Neural cell (in vitro differentiated cells): ENCODE measurements at regions not wholly inside any gene's neighbourhood (a gene's known extent, or its start where the extent isn't known, plus 50 kb on each side); places are given as distances from the start of the nearest gene placed in this dataset.

Source experiments
- H2AFZ ChIP-seq: fragments of 200-600, 300-800 bp; sonication (generic), shearing (Covaris generic); 2 replicates; pipeline ENCODE4 v1.6.0; 2014; ENCODE audit warnings: low read depth, mild to moderate bottlenecking, antibody characterized with exemption, low read length, moderate library complexity
- H3F3A ChIP-seq: fragments of 200-600 bp; shearing (Covaris generic); 2 replicates; pipeline ENCODE4 v1.6.1; 2016; ENCODE audit warnings: mild to moderate bottlenecking, moderate library complexity, mixed read lengths, antibody characterized with exemption, low read length; ENCODE audit not compliant: insufficient read depth, poor library complexity, severe bottlenecking
- H3K27ac ChIP-seq: fragments of 200-600, 300-800 bp; sonication (generic), shearing (Covaris generic); 2 replicates; pipeline ENCODE4 v1.5.1; 2014; ENCODE audit warnings: mild to moderate bottlenecking, low read length, moderate library complexity
- H3K27me3 ChIP-seq: fragments of 300-800, 200-600 bp; sonication (generic), shearing (Covaris generic); 2 replicates; pipeline ENCODE4 v1.6.0; 2014; ENCODE audit warnings: mild to moderate bottlenecking, low read depth, low read length, moderate library complexity; ENCODE audit not compliant: insufficient read depth
- H3K36me3 ChIP-seq: fragments of 300-800, 200-600 bp; sonication (generic), shearing (Covaris generic); 2 replicates; pipeline ENCODE4 v1.5.1; 2014; ENCODE audit warnings: mild to moderate bottlenecking, antibody characterized with exemption, low read length, moderate library complexity; ENCODE audit not compliant: insufficient read depth
- H3K4me2 ChIP-seq: fragments of 300-800, 200-600 bp; sonication (generic), shearing (Covaris generic); 2 replicates; pipeline ENCODE4 v1.6.0; 2014; ENCODE audit warnings: mild to moderate bottlenecking, low read length
- H3K4me3 ChIP-seq: fragments of 300-800, 200-600 bp; sonication (generic), shearing (Covaris generic); 2 replicates; pipeline ENCODE4 v1.5.1; 2014; ENCODE audit warnings: mild to moderate bottlenecking, low read length, moderate library complexity
- H3K79me2 ChIP-seq: fragments of 200-600 bp; shearing (Covaris generic); replicated peaks from 2 replicates; pipeline ENCODE4 v1.6.0; 2014; ENCODE audit warnings: mild to moderate bottlenecking, low read length, moderate library complexity; ENCODE audit not compliant: insufficient read depth
- H3K9ac ChIP-seq: fragments of 300-800, 200-600 bp; sonication (generic), shearing (Covaris generic); 2 replicates; pipeline ENCODE4 v1.6.1; 2016; ENCODE audit warnings: mild to moderate bottlenecking, low read length, mixed read lengths
- H3K9me2 ChIP-seq: fragments of 200-600 bp; shearing (Covaris generic); 2 replicates; pipeline ENCODE4 v1.6.1; 2016; ENCODE audit warnings: mild to moderate bottlenecking, low read length, mixed read lengths; ENCODE audit not compliant: insufficient read depth
- H3K9me3 ChIP-seq: fragments of 200-600, 300-800 bp; sonication (generic), shearing (Covaris generic); 2 replicates; pipeline ENCODE4 v1.6.1; 2016; ENCODE audit warnings: mild to moderate bottlenecking, mixed run types, low read length, moderate library complexity, mixed read lengths
- H4K20me1 ChIP-seq: fragments of 200-600 bp; shearing (Covaris generic); 2 replicates; pipeline ENCODE4 v1.6.1; 2016; ENCODE audit warnings: mild to moderate bottlenecking, mixed run types; ENCODE audit not compliant: insufficient read depth
- CTCF ChIP-seq: fragments of 450-650 bp; IDR thresholded peaks from 2 replicates; pipeline ENCODE4 v1.5.1; 2014; ENCODE audit warnings: antibody characterized with exemption, mild to moderate bottlenecking, moderate library complexity; ENCODE audit not compliant: poor library complexity, severe bottlenecking
- EP300 ChIP-seq: fragments of 450-650 bp; conservative IDR thresholded peaks from 2 replicates; pipeline ENCODE4 v1.6.1; 2014; ENCODE audit warnings: antibody characterized with exemption, mild to moderate bottlenecking, moderate library complexity; ENCODE audit not compliant: poor library complexity, severe bottlenecking
- EZH2 ChIP-seq: fragments of 200-600, 300-800 bp; shearing (Covaris generic), sonication (generic); IDR thresholded peaks from 2 replicates; pipeline ENCODE4 v1.6.1; 2014; ENCODE audit warnings: antibody characterized with exemption, low read length, borderline replicate concordance, mild to moderate bottlenecking; ENCODE audit not compliant: insufficient read depth, poor library complexity, severe bottlenecking
- MXI1 ChIP-seq: fragments of 450-650 bp; conservative IDR thresholded peaks from 2 replicates; pipeline ENCODE4 v1.6.1; 2014; ENCODE audit warnings: antibody characterized with exemption, mild to moderate bottlenecking; ENCODE audit not compliant: poor library complexity, severe bottlenecking
- POLR2AphosphoS5 ChIP-seq: IDR thresholded peaks from 2 replicates; pipeline ENCODE4 v1.6.1; 2012
- RAD21 ChIP-seq: fragments of 450-650 bp; conservative IDR thresholded peaks from 2 replicates; pipeline ENCODE4 v1.6.1; 2014; ENCODE audit warnings: antibody characterized with exemption, mild to moderate bottlenecking, moderate library complexity
- REST ChIP-seq: IDR thresholded peaks from 2 replicates; pipeline ENCODE4 v1.6.1; 2012; ENCODE audit warnings: borderline replicate concordance
- SMC3 ChIP-seq: fragments of 450-650 bp; conservative IDR thresholded peaks from 2 replicates; pipeline ENCODE4 v1.6.1; 2014; ENCODE audit warnings: antibody characterized with exemption, mild to moderate bottlenecking, moderate library complexity; ENCODE audit not compliant: poor library complexity
- TAF1 ChIP-seq: IDR thresholded peaks from 2 replicates; pipeline ENCODE4 v1.6.1; 2012; ENCODE audit warnings: low read depth

GRCh38 chr11:33622806-33623205, 77.8 kb downstream of the C11orf91 start:
- Histone ChIP-seq H3K4me3 (no peak overlapping the region), H3F3A (no peaks in the 10 kb centered on the region), H3K79me2 (no peaks in the 10 kb centered on the region), H4K20me1 (no peaks in the 10 kb centered on the region), H2AFZ (no peak overlapping the region), H3K9me3 (no peaks in the 10 kb centered on the region), H3K27me3 (no peaks in the 10 kb centered on the region), H3K9ac (no peak overlapping the region), H3K4me2 (no peak overlapping the region), H3K27ac (no peak overlapping the region), H3K9me2 (no peaks in the 10 kb centered on the region), H3K36me3 (no peaks in the 10 kb centered on the region)
- no peak for TF ChIP-seq CTCF
- TF ChIP-seq SMC3 = no peak
- TF ChIP-seq MXI1 = no peak
- TF ChIP-seq TAF1 = no peak
- no peak for TF ChIP-seq EZH2
- TF ChIP-seq EP300 = no peak
- no peak for TF ChIP-seq RAD21
- no peak for TF ChIP-seq REST
- no peak for TF ChIP-seq POLR2AphosphoS5

GRCh38 chr11:33622186-33622585, 78.4 kb downstream of the C11orf91 start:
- no peak overlapping the region for H3K27ac ChIP-seq
- H3F3A ChIP-seq = no peaks in the 10 kb centered on the region
- H3K9me2 ChIP-seq = no peaks in the 10 kb centered on the region
- TF ChIP-seq MXI1 (no peak), TAF1 (no peak), EZH2 (no peak), EP300 (no peak)
- no peaks in the 10 kb centered on the region for H4K20me1 ChIP-seq
- no peaks in the 10 kb centered on the region for H3K9me3 ChIP-seq
- H2AFZ ChIP-seq = no peak overlapping the region
- no peak overlapping the region for H3K4me3 ChIP-seq
- no peaks in the 10 kb centered on the region for H3K79me2 ChIP-seq
- H3K9ac ChIP-seq = no peak overlapping the region
- H3K27me3 ChIP-seq = no peaks in the 10 kb centered on the region
- no peak overlapping the region for H3K4me2 ChIP-seq
- no peaks in the 10 kb centered on the region for H3K36me3 ChIP-seq
